ENCODE measurements at regions not wholly inside any gene's neighbourhood (a gene's known extent, or its start where the extent isn't known, plus 50 kb on each side); places are given as distances from the start of the nearest gene placed in this dataset.
"Not testable (repeated sequence)": the region's sequence is repeated elsewhere in the genome, so short reads cannot be mapped to it uniquely, and the experiment has no call there.

GRCh38 chr16:16997349-16997748 is 473.4 kb downstream of the XYLT1 start:
- DNase-seq (ENCODE audit: low spot score): no peak
- no peak overlapping the region for H3K4me3 ChIP-seq
- no peak overlapping the region for H3K27ac ChIP-seq
- TF ChIP-seq, protein P1, sequence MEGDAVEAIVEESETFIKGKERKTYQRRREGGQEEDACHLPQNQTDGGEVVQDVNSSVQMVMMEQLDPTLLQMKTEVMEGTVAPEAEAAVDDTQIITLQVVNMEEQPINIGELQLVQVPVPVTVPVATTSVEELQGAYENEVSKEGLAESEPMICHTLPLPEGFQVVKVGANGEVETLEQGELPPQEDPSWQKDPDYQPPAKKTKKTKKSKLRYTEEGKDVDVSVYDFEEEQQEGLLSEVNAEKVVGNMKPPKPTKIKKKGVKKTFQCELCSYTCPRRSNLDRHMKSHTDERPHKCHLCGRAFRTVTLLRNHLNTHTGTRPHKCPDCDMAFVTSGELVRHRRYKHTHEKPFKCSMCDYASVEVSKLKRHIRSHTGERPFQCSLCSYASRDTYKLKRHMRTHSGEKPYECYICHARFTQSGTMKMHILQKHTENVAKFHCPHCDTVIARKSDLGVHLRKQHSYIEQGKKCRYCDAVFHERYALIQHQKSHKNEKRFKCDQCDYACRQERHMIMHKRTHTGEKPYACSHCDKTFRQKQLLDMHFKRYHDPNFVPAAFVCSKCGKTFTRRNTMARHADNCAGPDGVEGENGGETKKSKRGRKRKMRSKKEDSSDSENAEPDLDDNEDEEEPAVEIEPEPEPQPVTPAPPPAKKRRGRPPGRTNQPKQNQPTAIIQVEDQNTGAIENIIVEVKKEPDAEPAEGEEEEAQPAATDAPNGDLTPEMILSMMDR (IDR thresholded peaks at IDR 0.05): no peak

- no peak overlapping the region for H3K4me3 ChIP-seq
- TF ChIP-seq, protein P1 (IDR thresholded peaks at IDR 0.05): no peak
- H3K27ac ChIP-seq: no peak overlapping the region
- no peak for DNase-seq (ENCODE audit: low spot score)
Measured at GRCh38 chr16:17001471-17001870, 469.3 kb downstream of the XYLT1 start.

DNA sequence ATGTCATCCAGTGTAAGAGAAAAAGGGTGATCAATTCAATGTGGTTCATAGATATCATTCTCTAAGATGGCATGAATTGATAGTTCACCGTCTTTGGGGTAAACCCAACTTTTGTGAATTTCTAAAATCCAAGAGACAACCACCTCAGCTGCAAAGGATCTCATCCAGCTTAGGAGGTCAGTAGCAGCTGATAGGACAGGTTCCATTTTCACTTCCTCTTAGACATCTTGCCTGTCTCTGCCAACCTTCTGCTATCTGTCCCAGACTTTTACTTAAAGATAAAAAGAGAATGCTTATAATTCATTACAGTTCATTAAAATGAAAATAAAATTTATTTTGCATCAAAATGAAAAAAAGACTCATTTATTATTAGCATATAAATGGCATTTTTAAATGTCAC is 468.2 kb downstream of the XYLT1 start:
- DNase-seq (ENCODE audit: low spot score): no peak
- Histone ChIP-seq H3K27ac (no peak overlapping the region), H3K4me3 (no peak overlapping the region)
- TF ChIP-seq, protein P1 (IDR thresholded peaks at IDR 0.05): no peak

GRCh38 chr16:17005963-17006362 is 464.8 kb downstream of the XYLT1 start:
- DNase-seq (ENCODE audit: low spot score); H3K4me3 ChIP-seq; H3K27ac ChIP-seq: not testable (repeated sequence)

DNA sequence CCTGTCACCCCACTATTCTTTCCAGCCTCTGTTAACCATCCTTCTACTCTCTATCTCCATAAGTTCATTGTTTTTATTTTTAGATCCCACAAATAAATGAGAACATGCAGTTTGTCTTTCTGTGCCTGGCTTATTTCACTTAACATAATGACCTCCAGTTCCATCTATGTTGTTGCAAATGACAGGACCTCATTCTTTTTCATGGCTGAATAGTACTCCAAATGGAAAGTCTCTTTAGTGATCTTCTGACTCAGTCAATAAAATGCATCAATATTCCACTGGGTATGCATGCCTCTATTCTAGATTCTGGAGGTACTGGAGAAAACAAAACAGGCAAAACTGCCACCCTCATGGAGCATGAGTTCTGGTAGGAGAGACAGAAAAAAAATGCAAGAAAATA is 459.0 kb downstream of the XYLT1 start:
- no peak for DNase-seq (ENCODE audit: low spot score)
- TF ChIP-seq, protein P1 (IDR thresholded peaks at IDR 0.05): no peak
- Histone ChIP-seq H3K4me3 (no peak overlapping the region), H3K27ac (no peak overlapping the region)

DNA sequence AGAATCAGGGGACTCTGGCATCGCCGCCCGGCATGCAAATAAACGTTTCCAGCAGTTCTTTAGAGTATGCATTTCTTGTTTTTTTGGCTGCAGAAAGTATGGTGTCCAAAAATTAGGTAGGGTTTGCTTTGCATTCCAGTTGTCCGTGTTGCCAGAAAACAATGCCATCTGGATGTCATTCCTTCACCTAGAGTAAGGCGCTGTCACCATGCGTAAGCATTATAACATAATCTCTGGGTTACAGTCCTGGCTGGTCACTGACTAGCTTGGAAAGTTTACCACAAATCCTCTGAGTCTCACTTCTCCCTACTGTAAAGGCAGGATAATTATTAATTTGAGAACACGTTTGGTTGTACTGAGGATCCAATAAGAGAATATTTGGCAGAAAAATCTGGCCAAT is 457.7 kb downstream of the XYLT1 start:
- no peak overlapping the region for H3K4me3 ChIP-seq
- TF ChIP-seq, protein P1 (IDR thresholded peaks at IDR 0.05): no peak
- no peak overlapping the region for H3K27ac ChIP-seq
- no peak for DNase-seq (ENCODE audit: low spot score)

- H3K27ac ChIP-seq: no peak overlapping the region
- TF ChIP-seq, protein P1 (IDR thresholded peaks at IDR 0.05): no peak
- H3K4me3 ChIP-seq: no peak overlapping the region
- no peak for DNase-seq (ENCODE audit: low spot score)
Measured at GRCh38 chr16:17014484-17015121, 456.2 kb downstream of the XYLT1 start.

Measured in coronary artery (tissue), 2 donors.